GM19395 (cell line): ENCODE measurements at regions not wholly inside any gene's neighbourhood (a gene's known extent, or its start where the extent isn't known, plus 50 kb on each side); places are given as distances from the start of the nearest gene placed in this dataset.
"Not testable (repeated sequence)": the region's sequence is repeated elsewhere in the genome, so short reads cannot be mapped to it uniquely, and the experiment has no call there.

Source experiments
- ATAC-seq: cut with Tn5 transposase; IDR thresholded peaks from one replicate; pipeline ENCODE4 v1.9.1; 2021; ENCODE audit warnings: mild to moderate bottlenecking, moderate library complexity; ENCODE audit not compliant: unreplicated experiment

DNA sequence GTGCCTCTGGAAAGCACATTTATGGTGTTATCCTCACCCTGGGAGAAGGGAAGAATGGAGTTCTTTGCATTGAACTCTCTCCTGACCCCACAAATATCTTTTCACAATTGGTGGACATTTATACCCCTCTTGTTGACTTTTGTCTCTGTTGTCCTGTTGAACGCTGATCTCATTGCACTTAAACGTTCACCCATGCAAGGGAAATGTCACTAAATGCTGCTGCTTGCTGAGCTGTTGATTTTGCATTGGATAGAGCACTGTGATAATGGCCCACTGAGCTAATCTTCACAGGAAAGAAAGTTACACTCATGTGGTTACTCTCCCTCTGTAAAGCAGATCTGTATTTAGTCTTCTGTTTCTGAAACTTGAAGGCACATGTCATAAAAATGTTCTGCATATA lies 133.4 kb downstream of the FZD1 start:
- no peak for ATAC-seq

DNA sequence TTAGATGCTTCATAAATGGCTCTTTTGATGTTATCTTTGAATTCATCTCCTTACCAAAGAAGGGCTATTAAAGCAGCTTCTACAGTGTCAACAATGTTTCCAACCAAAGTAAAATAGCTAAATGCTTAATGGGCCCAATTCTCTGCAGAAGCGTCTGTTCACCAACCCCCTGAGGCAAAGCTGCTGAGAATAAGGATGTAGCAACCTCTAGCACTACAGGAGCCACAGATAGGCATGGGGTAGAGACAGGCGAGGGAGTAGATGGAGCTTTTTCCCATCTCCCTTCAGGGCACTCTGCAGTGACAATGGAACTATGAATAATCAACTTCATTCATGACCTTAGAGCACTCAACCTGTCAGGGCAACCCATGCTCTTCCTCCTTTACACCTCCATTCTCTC lies 134.1 kb downstream of the FZD1 start:
- ATAC-seq = no peak

- ATAC-seq = no peak
These were observed 141.0 kb downstream of the FZD1 start for GRCh38 chr7:91405092-91405788.

GRCh38 chr7:91405873-91406272 lies 141.6 kb downstream of the FZD1 start:
- ATAC-seq = not testable (repeated sequence)

DNA sequence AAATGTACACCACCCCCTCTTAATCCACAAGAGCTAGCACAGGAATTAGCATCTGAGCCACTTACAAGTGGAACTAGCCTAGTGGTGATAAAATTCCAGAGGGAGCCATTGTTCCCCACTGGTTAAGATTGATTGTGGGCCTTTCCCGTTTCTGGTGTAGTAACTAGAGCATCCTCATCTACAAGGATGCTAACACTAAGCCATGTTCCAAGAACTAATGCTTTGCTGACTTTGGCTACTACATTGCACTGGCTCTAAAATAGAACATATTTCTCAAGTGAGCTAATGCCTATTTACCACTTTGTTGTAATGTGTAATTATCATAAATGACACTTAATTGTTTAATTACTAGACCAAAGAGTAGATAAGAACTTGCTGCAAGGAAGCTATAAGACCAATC lies 143.7 kb downstream of the FZD1 start:
- no peak for ATAC-seq

DNA sequence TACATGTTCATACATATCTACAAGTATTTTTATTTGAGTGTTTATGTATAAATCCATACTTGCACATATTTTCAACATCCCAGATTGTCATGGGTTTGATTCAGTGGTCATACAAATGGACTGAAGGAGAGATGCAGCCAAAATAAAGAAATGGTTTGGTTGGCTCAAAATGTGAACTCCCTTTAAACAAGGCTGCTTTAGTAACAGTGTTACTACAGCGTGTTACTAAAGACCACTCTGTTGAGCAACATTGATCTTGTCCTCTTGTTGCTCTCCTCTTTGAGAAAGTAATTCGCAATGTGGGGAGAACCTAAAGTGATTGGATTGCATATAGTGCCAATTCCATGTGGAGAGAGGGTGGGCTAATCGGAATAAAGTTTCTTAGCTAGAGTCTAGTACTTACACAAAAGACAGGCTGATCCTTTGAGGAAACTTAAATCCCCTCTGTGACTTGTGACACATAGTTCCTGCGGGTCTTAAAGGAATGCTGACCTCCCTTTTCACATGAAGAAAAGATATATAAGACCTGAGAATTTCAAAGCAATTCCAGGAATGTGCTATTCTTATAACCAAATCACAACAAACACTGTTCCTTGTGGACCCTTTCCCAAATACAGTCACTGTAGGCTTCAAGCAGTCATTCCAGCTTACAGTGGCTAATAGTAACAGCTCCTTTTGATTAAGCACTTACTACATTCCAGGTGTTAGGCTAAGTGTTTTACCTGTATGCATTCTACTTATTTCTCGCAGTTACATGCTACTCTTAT lies 144.3 kb downstream of the FZD1 start:
- no peak for ATAC-seq

DNA sequence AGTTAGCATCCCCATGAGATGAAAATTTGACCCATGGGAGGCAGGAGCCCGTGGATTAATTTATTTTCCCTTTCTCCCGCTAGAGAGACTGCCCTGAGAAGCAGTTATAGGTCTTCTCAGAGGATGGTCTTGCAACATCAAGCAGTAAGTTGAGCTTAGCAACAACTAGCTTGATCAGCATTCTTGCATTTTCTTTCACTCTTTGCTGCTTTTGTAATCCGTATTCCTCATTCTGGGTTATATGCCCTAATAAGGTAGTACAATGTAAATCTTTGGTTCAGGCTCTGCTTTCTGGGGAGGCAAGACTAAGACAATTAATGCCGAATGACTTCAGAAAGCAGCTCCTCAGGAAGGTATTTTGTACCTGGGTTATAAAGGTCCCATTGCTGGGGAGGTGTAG lies 146.8 kb downstream of the FZD1 start:
- no peak for ATAC-seq

DNA sequence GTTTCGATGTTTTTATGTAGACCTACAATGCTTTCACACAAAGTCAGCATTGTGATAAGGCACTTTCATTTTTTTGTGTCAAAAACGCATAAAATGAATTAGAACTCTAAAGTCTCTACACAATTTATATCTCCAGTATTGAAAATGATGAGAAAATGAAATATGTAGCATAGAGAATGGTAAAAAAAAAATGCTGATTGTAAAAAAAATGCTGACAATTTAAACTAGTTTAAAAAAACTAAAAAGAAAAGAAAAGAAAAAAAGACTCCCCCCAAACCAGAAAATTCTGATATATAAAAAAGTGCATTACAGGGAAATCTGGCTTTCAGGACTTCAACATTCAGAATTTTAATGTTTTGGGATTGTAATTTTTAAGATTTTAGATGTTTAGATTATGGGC lies 148.1 kb downstream of the FZD1 start:
- ATAC-seq = no peak

DNA sequence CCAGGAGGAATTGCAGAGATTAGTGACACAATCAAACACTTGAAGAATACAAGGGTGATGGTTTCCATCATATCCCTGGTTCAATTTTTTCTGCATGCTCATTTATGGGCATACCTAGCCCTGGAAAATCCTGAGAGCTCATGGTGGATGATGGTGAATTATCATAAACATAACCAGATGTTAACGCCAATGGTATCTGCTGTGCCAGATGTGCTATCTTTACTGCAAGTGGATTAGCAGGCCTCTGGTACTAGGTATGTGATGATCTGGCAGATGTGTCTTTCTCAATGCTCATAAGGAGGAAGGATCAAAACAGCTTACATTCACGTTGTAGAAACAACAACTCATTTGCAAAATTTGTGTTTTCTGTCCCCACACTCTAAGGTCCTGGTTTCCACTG lies 150.5 kb downstream of the FZD1 start:
- no peak for ATAC-seq

DNA sequence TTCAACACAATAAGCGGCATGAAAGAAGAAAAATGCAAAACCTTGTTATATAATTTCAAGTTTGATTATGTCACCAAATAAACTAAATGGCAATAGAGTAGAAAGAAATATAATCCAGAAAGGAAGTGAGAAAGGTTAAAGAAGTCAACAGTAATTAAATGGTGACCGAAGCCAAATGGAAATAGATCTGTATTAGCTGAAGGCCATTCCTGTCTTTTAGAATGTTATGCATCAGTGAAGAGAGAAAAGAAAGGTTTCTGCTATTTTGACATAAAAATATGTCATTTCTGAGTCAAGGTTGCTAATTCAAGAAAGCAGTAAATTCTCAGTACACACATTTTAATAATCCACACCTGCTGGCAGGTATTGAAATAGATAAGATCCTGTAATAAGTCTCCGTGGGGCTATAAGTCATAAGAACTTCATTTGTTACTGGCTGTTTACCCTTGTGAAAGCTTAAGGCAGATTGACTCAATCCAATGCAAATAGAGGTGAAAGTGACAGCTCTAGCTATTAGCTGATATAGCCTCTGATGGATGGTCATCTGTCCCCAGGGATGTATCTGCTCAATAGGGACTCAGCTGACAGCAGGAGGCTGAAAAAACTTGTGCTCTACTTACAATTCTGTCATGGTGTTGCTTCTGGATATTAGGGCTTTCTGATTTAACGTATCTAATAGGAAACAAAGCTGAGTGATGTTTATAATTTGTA lies 152.1 kb downstream of the FZD1 start:
- ATAC-seq = no peak

DNA sequence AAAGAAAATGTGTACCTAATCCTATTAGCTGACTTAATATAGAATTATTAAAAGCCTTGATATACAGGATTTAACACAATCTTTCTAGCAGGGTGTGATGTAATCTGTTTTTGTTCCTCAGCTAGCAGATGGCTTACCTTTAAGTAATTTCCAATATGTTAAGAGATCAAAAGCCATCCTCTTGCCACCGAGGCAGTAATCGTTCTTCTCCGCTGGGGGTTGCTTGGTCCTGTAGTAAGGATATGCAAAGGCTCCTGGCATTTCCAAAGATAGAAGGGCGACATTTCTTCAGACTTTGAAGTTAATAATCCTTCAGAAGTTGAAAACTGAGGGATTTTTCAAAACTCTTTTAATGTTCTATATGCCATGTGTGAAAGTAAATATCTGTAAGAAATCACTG lies 156.4 kb downstream of the FZD1 start:
- ATAC-seq = no peak

GRCh38 chr7:91421018-91421417 lies 156.8 kb downstream of the FZD1 start:
- ATAC-seq = no peak

- ATAC-seq = no peak
These were observed 160.1 kb downstream of the FZD1 start for GRCh38 chr7:91424371-91424770.

DNA sequence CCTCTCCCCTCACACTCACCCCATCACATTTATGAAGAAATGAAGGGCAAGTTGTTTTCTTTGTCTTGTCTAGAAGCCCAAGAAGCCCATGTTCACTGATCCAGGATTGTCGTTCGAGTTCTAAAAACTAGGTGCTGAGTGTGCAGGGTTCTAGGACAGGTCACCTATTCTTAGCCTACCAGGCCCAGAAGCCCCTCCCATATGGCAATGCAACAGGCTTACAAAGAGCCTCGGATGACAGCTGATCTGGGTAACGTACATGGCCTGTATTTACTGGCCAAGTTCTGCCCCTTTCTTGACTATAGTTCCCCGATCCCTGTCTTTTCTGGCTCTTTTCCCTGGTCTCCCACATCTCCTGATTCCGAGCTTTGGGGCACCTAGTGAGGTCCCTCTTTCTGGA lies 160.9 kb downstream of the FZD1 start:
- ATAC-seq = no peak

DNA sequence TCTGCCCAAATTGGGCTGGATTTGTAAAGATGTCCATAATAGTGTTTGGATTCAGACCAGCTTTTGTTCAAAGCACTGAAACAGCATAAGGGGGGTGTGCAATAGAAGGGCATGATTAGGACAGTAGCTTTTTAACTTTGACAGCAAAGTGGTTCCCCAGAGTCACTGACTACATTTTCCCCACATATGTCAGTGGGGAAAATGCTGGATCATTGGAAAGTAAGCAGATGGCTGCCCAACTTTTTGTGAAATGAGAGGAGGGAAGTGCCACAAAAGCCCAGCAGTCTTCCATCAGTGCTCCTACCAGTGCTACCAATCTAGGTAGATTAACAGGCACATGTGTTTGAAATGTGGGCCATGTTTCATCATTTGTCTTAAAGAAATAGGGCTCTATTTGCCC lies 162.8 kb downstream of the FZD1 start:
- no peak for ATAC-seq

GRCh38 chr7:91431601-91432000 lies 167.4 kb downstream of the FZD1 start:
- no peak for ATAC-seq

GRCh38 chr7:91434836-91435235 lies 170.6 kb downstream of the FZD1 start:
- ATAC-seq = no peak

GRCh38 chr7:91435381-91436059 lies 171.3 kb downstream of the FZD1 start:
- ATAC-seq = no peak

DNA sequence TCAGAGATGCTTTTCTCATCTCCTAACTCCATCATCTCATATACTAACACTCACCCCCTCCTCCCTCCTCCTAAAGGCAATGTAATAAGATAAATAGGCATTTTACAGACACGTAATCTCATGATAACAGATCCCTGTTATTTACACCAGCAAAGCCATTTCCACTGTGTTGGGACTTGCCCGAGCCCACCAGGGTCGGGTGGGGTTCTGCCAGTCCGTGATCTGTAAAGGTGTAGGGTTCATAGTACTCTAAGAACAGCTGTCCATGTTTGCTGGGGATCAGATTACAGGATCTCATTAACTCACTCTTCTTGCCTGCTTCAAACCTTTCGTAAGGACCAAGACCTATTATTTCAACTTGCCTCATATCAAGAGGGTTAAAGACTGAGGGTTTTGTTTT lies 172.4 kb downstream of the FZD1 start:
- ATAC-seq = no peak

DNA sequence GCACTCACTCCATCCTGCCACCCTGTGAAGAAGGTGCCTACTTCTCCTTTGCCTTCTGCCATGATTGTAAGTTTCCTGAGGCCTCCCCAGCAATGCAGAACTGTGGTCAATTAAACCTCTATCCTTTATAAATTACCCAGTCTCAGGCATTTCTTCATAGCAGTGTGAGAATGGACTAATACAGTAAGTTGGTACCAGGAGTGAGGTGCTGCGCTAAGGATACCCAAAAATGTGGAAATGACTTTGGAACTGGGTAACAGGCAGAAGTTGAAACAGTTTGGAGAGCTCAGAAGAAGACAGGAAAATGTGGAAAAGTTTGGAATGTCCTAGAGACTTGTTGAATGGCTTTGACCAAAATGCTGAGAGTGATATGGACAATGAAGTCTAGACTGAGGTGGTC lies 176.0 kb downstream of the FZD1 start:
- not testable (repeated sequence) for ATAC-seq

DNA sequence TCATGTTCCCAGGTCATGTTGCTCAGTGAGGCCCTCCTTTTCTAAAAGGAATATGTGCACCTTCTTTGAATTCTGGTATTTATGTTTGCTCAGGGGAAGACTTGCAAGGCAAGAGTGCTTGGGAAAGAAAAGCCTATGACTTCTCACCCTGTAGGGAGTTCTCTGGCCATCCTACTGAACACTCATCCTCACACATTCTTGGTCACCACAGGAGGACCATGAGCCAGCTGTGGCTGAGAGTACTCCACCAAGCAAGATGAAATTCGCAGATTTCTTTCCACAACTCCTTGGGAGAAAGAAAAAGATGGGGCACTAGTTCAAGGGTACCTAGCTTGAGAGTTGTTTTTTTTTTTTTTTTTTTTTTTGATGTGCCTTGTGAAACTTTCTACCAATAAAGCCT lies 179.6 kb downstream of the FZD1 start:
- ATAC-seq = no peak
